HG02759 (cell line): ENCODE measurements at regions not wholly inside any gene's neighbourhood (a gene's known extent, or its start where the extent isn't known, plus 50 kb on each side); places are given as distances from the start of the nearest gene placed in this dataset.

ENCODE experiments used
- ATAC-seq: cut with Tn5 transposase; IDR thresholded peaks from one replicate; pipeline ENCODE4 v1.9.1; 2021; ENCODE audit warnings: mild to moderate bottlenecking, moderate library complexity; ENCODE audit not compliant: unreplicated experiment

- no peak for ATAC-seq
Measured at GRCh38 chr19:30792561-30793505, 420.6 kb downstream of the ZNF536 start.

- no peak for ATAC-seq
Measured at GRCh38 chr19:30791088-30791487, 418.9 kb downstream of the ZNF536 start.

- ATAC-seq, result no peak
Measured at GRCh38 chr19:30790056-30790680, 418.0 kb downstream of the ZNF536 start.

- no peak for ATAC-seq
Measured at GRCh38 chr19:30788105-30788765, 416.1 kb downstream of the ZNF536 start.

- no peak for ATAC-seq
Measured at GRCh38 chr19:30785458-30786137, 413.4 kb downstream of the ZNF536 start.

GRCh38 chr19:30784850-30785457 is 412.8 kb downstream of the ZNF536 start:
- ATAC-seq, result no peak

- no peak for ATAC-seq
Measured at GRCh38 chr19:30783936-30784335, 411.8 kb downstream of the ZNF536 start.

- no peak for ATAC-seq
Measured at GRCh38 chr19:30783212-30783611, 411.0 kb downstream of the ZNF536 start.

GRCh38 chr19:30781519-30781918 is 409.3 kb downstream of the ZNF536 start:
- no peak for ATAC-seq

GRCh38 chr19:30781047-30781446 is 408.9 kb downstream of the ZNF536 start:
- ATAC-seq, result no peak

- ATAC-seq, result no peak
Measured at GRCh38 chr19:30780456-30780855, 408.3 kb downstream of the ZNF536 start.

- ATAC-seq, result no peak
Measured at GRCh38 chr19:30780032-30780431, 407.8 kb downstream of the ZNF536 start.

- ATAC-seq, result no peak
Measured at GRCh38 chr19:30778961-30779715, 407.0 kb downstream of the ZNF536 start.

- no peak for ATAC-seq
Measured at GRCh38 chr19:30778061-30778460, 405.9 kb downstream of the ZNF536 start.

GRCh38 chr19:30775956-30776355 is 403.8 kb downstream of the ZNF536 start:
- ATAC-seq, result no peak

GRCh38 chr19:30774252-30774766 is 402.1 kb downstream of the ZNF536 start:
- ATAC-seq, result no peak

- no peak for ATAC-seq
Measured at GRCh38 chr19:30762651-30763050, 390.5 kb downstream of the ZNF536 start.

- no peak for ATAC-seq
Measured at GRCh38 chr19:30760014-30760413, 387.8 kb downstream of the ZNF536 start.

GRCh38 chr19:30757837-30758617 is 385.8 kb downstream of the ZNF536 start:
- no peak for ATAC-seq
